Activated CD8-positive, alpha-beta memory T cell treated with anti-CD3 and anti-CD28 coated beads for 48 hours (primary cell): ENCODE measurements at regions not wholly inside any gene's neighbourhood (a gene's known extent, or its start where the extent isn't known, plus 50 kb on each side); places are given as distances from the start of the nearest gene placed in this dataset.

ENCODE experiments used
- DNase-seq, 3 experiments: peaks; one replicate each; pipeline ENCODE4 v3.0.0-alpha.2; 2020; ENCODE audit warnings: low read depth in 2 of 3, low spot score in 2 of 3

GRCh38 chr18:27838225-27838624 lies 338.7 kb downstream of the CDH2 start:
- DNase-seq = no peak

- DNase-seq = no peak
These were observed 350.8 kb downstream of the CDH2 start for GRCh38 chr18:27826101-27826500.

- no peak for DNase-seq
These were observed 351.2 kb downstream of the CDH2 start for GRCh38 chr18:27825689-27826088.

DNA sequence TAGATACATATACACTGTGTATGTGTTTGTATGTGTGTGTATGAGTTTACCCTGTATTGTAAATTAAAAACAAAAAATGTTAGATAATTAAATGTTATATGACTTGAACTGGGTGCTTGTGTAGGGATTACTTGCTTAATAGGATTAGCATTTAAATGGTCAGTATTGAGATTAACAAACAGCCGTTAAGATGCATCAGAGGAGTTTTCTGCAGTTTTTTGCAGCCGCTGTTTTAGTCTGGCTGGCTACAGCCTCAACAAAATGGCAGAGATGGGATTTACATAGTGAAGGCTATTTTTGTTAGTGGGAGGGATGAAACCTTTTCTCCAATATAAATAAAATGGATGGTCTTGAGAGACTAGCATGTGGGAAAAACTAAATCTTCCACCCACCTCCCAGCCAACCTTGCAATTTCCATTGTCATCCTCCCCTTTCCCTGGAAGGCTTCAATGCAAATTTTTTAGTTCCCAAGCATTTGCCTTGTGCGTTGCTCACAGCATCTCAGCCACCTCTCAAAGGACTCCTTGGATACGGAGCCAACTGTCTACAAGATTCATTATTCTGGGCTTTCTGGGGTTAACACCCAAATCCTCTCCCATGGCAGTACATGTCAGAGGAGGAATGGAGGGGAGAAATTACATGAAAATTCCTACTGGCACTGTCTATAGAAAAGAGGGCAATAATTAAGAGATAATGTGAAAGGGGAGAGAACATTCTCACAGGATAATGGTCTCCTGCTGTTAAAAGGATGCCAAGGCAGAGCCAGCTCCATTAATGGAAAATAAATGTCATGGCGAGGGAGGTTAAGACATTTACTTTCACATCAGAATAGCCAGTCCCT lies 351.9 kb downstream of the CDH2 start:
- DNase-seq = no peak

GRCh38 chr18:27824275-27824674 lies 352.7 kb downstream of the CDH2 start:
- DNase-seq = no peak

- no peak for DNase-seq
These were observed 353.9 kb downstream of the CDH2 start for GRCh38 chr18:27823053-27823452.

DNA sequence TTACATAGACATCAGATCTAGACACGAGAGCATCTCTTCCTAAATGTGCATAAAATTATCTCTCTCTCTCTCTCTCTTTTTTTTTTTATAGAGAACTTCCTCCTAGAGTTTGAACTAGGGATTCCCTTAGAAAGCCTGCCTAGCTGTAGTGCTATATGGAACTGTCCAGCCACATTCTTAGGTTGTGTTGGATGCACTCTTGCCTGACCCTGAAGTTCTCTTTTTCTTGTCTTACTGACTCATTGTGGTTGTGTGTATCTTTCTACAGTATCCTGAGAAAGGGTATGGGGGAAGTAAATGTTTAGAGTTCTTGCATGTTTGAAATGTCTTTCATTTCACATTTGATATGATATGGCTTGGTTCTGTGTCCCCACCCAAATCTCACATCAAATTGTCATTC lies 368.2 kb downstream of the CDH2 start:
- DNase-seq = no peak

DNA sequence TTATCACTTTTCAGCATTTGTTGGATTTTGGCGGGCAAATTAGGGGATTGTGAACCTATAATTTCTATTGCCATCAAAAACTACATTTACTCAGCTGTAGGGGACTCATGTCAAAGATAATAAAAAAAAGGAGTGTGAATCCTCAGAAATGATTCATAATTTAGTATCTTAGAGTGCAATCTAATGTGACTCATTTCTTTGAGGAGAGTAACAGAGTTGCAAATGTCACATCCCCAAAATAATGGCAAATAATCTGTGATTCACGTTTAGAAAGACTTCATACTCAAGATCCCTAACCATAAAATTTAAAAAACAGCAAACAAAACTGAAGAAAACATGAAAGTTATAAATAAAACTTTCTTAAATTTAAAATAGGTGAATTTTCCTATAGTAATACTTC lies 373.0 kb downstream of the CDH2 start:
- no peak for DNase-seq

DNA sequence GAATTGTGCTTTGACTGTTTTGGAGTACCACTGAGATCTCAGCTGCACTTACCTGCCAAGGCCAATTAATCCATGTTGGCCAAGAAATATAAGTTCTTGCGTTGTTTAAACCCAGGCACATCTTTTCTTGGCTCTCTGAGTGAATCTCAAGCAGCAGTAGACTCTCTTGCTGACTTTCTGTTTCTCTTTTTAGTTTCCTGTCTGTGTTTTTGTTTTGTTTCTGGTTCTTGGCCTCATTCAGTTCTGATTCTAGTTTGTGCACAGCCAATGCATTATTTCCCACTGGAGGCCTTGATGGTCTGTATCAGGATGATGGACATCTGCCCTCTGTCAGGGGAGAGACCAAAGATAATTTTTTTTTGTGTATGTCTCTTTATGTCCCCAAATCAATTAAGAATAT lies 379.4 kb downstream of the CDH2 start:
- DNase-seq = no peak

DNA sequence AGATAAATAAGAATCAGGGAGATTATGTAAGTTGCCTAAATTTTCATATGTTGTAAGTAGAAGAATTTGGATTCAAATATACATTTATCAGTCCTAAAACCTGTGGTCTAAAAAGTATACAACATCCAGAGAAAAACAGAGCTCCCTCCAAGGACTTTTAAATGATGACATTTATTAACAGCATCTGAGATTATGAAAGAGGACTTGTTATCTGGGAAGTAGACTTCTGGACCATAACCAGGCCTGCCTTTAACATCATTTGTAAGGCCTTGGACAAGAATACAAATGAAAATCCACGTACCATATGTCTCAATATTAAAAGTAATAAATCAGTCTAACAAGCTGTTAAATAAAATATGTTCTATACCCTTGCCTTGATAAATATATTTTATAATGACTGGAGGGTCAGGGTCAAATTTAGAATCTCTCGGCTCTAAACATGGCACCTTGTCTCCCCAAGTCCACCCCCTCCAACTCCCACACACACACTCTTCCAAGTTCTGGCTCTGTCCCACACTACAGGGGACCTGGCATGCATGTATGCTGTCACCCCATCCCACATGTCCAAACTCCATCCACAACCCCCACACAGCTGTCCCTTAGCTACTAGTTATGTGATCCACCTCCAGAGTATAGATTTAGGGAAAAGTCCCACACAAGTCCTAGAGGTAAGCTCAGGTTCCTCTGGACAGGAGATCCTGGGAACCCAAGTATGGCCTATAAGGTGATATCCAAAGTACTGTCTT lies 382.6 kb downstream of the CDH2 start:
- no peak for DNase-seq

DNA sequence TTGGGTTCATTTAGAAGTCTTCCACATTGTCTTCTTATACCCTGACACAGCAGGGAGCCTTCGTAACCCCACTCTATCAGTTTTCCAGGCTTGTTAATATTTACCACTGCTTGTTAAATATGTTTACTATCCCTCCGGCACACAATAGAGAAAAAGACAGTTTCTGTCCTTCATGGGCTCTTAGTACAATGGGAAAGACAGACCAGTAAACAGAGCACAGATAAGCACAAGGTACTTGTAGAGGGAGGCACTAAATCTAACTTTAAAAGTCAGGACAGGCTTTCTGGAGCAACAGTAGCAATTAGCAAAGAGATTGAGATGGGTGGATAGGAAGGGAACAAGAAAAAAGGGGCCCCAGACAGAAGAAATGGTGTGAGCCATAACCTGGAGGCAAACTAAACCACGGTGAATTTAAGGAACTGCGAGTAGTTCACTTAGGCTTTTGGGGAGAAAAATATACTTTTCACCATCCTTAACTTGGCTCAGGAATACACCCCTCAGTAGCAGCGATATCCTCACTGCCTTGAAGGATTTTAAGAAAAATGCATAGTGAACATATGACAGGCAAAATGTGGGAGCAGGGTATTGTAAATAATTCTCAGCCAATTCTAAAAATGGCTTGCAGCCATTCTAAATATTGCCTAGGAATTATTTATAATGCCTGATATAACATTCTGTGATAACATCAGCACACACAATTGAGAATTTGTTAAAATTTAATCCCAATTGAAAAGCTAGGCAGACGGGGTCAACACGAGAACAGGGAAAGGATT lies 383.7 kb downstream of the CDH2 start:
- DNase-seq = no peak

DNA sequence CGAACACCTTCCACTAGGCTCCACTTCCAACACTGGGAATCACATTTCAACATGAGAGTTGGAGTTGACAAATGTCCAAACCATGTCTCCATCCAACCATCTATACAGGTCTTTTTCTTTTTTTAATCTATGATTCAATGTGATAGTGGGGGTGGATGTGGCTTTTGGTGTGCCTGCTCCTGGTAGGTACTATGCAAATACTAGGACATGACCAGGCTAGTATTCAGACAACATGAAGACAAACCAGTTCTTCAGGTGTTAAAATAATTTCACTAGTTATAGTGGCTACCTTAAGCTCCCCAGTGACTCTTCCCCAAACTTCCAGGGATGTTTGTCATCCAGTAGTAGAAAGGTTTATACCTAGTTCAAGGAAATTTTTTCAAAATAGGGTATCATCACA lies 387.5 kb downstream of the CDH2 start:
- DNase-seq = no peak

DNA sequence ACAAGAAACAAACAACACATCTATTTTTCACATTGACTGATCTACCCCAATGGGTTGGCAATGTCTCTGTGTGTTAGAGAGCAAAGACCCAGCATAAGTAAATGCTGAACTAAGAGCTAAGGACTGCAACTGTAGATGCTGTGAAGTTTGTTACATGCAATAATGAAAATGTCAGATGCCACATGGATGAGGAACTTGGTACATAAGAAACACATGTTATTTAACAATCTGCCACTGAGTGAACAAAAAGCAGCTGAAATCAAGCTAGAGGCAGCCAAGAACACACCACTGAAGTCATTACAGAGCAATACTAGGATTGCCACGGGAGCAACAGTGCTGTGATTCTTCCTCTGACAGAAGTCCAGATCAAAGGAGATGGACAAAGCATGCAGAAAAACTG lies 389.4 kb downstream of the CDH2 start:
- DNase-seq = no peak

GRCh38 chr18:27785815-27786471 lies 391.0 kb downstream of the CDH2 start:
- no peak for DNase-seq

- no peak for DNase-seq
These were observed 396.7 kb downstream of the CDH2 start for GRCh38 chr18:27780061-27780745.

- no peak for DNase-seq
These were observed 398.0 kb downstream of the CDH2 start for GRCh38 chr18:27778925-27779324.

DNA sequence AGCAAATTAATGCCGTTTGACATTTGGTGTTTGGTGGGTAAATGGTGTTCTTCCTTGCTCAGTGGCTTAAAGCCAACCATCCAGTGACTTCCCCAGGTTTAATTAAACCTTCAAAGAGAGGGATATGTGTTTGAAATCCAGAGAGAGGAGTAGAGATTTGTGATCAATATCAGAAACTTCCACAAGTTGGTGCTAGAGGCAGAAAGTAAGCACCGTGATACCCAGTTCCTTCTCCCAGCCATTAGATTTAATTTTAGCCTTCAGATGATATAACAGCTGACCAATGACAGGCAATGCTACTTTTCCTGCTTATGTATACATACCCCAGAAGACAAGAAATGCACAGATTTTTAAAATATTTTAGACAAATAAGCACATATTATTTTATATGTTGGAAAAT lies 398.5 kb downstream of the CDH2 start:
- DNase-seq = no peak

DNA sequence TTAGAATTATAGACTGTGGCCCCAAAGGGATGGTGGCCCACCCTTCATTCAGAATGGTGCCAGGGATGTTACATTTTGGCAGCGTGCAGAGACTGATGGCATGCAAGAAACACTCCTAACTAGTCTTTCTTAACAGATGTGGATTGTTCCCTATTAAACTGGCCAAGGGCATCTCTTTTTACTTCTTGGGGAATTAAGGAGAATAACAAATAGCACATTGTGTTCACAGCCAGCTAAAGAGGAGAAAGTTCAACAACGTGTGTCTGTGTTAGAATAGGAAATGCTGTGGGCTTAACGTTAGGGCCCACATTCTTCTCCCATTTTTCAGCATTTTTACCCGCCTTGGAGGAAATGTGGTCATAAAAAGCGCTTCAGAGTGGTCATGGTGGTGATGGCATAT lies 404.8 kb downstream of the CDH2 start:
- DNase-seq = no peak

- no peak for DNase-seq
These were observed 405.4 kb downstream of the CDH2 start for GRCh38 chr18:27771571-27771970.

GRCh38 chr18:27769152-27769551 lies 407.8 kb downstream of the CDH2 start:
- no peak for DNase-seq

DNA sequence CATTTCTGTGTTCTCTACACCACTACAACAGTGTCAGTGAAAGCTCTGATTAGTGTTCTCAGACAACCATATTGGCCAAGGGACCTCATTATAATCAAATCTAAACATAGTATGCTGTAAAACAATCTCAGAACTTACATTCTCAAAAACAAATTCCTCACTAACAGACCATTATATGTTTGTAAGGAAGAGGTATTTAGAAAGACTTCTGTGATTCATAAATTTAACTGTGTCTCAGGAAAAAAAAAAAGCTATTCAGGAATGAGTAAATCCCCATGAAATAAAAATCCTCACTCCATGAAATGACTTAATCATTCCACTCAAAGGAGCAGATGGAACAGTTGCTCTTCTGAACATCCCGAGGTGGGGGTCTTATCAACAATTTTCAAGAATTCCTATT lies 413.0 kb downstream of the CDH2 start:
- no peak for DNase-seq
